ENCODE measurements at regions not wholly inside any gene's neighbourhood (a gene's known extent, or its start where the extent isn't known, plus 50 kb on each side); places are given as distances from the start of the nearest gene placed in this dataset.

GRCh38 chr1:36571106-36571505 lies 88.4 kb upstream of the CSF3R start:
- no peaks in the 10 kb centered on the region for H3K36me3 ChIP-seq (ENCODE audit: control insufficient read depth in 2 of 4, insufficient read depth in 4 of 4, low read length in 3 of 4)
- H3K27me3 ChIP-seq (replicated peaks in 1 of 4; ENCODE audit: control insufficient read depth in 3 of 4, extremely low read depth in 1 of 4, insufficient read depth in 3 of 4, low read length in 3 of 4): no peaks in the 10 kb centered on the region; a peak in 2 of 7 replicates
- WGBS, 2 experiments (ENCODE audit: extremely low coverage in 1 of 2, insufficient coverage in 1 of 2, insufficient read length in 1 of 2, insufficient replicate concordance in 2 of 2, low coverage in 1 of 2, low lambda C conversion rate in 2 of 2, missing lambda C conversion rate in 1 of 2): 71% methylated on average over 1 of the region's 1 CpG; no CpG with 5 or more reads in 1 of the 2 experiments
- H2AK5ac ChIP-seq (ENCODE audit: low read depth, low read length): no peak overlapping the region
- H3K18ac ChIP-seq (ENCODE audit: extremely low read depth, low read length): no peak overlapping the region
- H2BK15ac ChIP-seq (ENCODE audit: low read length): no peak overlapping the region; the same call in 1 of the 2 replicates
- no peak overlapping the region for H3K56ac ChIP-seq (replicated peaks; ENCODE audit: insufficient read length, low read depth, low read length)
- no peak overlapping the region for H3K4me2 ChIP-seq (ENCODE audit: insufficient read depth in 1 of 2, low read depth in 2 of 2, low read length in 2 of 2)
- H3K79me2 ChIP-seq (ENCODE audit: control insufficient read depth in 1 of 2, insufficient read depth in 2 of 2, low read length in 2 of 2): no peaks in the 10 kb centered on the region
- H3K14ac ChIP-seq (ENCODE audit: insufficient read length): no peak overlapping the region
- no peaks in the 10 kb centered on the region; the same call in 1 of the 2 replicates for H3K23me2 ChIP-seq (ENCODE audit: low read depth, low read length)
- no peak overlapping the region for H3K27ac ChIP-seq (ENCODE audit: low read depth, low read length)
- no peak overlapping the region for H3K4ac ChIP-seq (replicated peaks; ENCODE audit: insufficient read length, low read depth, low read length)
- H2BK12ac ChIP-seq (ENCODE audit: low read depth, low read length): no peak overlapping the region
- H3K23ac ChIP-seq (ENCODE audit: insufficient read length): no peak overlapping the region
- no peak for DNase-seq (ENCODE audit: low read depth in 1 of 2, low spot score in 2 of 2)
- no peak overlapping the region for H3K4me3 ChIP-seq (ENCODE audit: extremely low read depth in 1 of 4, insufficient read depth in 2 of 4, low read depth in 3 of 4, low read length in 4 of 4)
- POLR2A ChIA-PET (ENCODE audit: partially characterized antibody): interaction anchor here (0.6 kb wide), 1 partner anchor 459 kb away, joined by 3 read pairs; no protein-coding TSS in a partner anchor
- no peak overlapping the region for H2BK5ac ChIP-seq (ENCODE audit: low read depth, low read length)
- H3K9ac ChIP-seq (replicated peaks in 1 of 4; ENCODE audit: extremely low read depth in 1 of 4, low read depth in 3 of 4, low read length in 3 of 4): no peak overlapping the region
- H2BK20ac ChIP-seq (ENCODE audit: low read length): no peak overlapping the region
- no peak for TF ChIP-seq SP2 (IDR thresholded peaks at IDR 0.05; ENCODE audit: low read length)
- no peaks in the 10 kb centered on the region for H3K79me1 ChIP-seq (ENCODE audit: low read depth, low read length)
- CTCF ChIA-PET (ENCODE audit: partially characterized antibody): interaction anchor here (1.2 to 9.4 kb wide), 9 partner anchors 12 to 863 kb away, joined by 3 to 125 read pairs (median 9); no protein-coding TSS in a partner anchor
- no peaks in the 10 kb centered on the region for H4K20me1 ChIP-seq (replicated peaks in 1 of 2; ENCODE audit: control insufficient read depth in 1 of 2, insufficient read depth in 2 of 2, low read length in 2 of 2)
- no peak overlapping the region for H4K91ac ChIP-seq (replicated peaks; ENCODE audit: insufficient read length, low read length)
- no peak overlapping the region for H2BK120ac ChIP-seq (replicated peaks; ENCODE audit: low read depth, low read length)
- no peak overlapping the region for H4K5ac ChIP-seq (ENCODE audit: insufficient read length, low read depth, low read length)
- H3K9me3 ChIP-seq (ENCODE audit: insufficient read depth in 2 of 2, low read depth in 1 of 2, low read length in 1 of 2): no peaks in the 10 kb centered on the region
- peaks cover 0 to 16% (median 3%) of the 10 kb centered on the region in 4 experiments; a peak in 4 of 7 replicates for H3K4me1 ChIP-seq (replicated peaks in 1 of 4; ENCODE audit: control insufficient read depth in 3 of 4, insufficient read depth in 4 of 4, low read length in 3 of 4)
- H4K8ac ChIP-seq (ENCODE audit: extremely low read depth, insufficient read depth, low read length): no peak overlapping the region
- H2AFZ ChIP-seq (ENCODE audit: low read length): no peak overlapping the region
- no peak for FAIRE-seq

All from H1 (cell line).